GM12878 (cell line): ENCODE measurements at regions not wholly inside any gene's neighbourhood (a gene's known extent, or its start where the extent isn't known, plus 50 kb on each side); places are given as distances from the start of the nearest gene placed in this dataset.
A peak's percentile ranks its signal among the peaks of the same experiment; 100 is the strongest.

Experiments
- ATAC-seq: fragments of 200-7000 bp; cut with Tn5 transposase; 3 replicates; pipeline ENCODE4 v1.9.1; 2020; ENCODE audit warnings: mild to moderate bottlenecking, moderate library complexity
- BruUV-seq: library from RNA; stranded (reverse); fragments of 400-500 nt; replicated peaks from 2 replicates; lab custom pipeline; 2021; lab: Mats Ljungman, UMichigan
- CTCF ChIA-PET: fragments of 300-600 bp; sonication (Branson Sonifier 250); formaldehyde crosslinking; extraction: SDS; loops from one replicate; lab custom pipeline; 2021; ENCODE audit warnings: inconsistent platforms; lab: Yijun Ruan, JAX
- POLR2A ChIA-PET: fragments of 350-600 bp; formaldehyde crosslinking; extraction: SDS; loops from one replicate; lab custom pipeline; 2021; ENCODE audit warnings: inconsistent platforms; lab: Charles Lee
- RAD21 ChIA-PET: fragments of 300-600 bp; sonication (Branson Sonifier 250); formaldehyde crosslinking; loops from one replicate; lab custom pipeline; 2023; ENCODE audit warnings: antibody characterized with exemption; ENCODE audit not compliant: unreplicated experiment; lab: Charles Lee
- SMC1A ChIA-PET: fragments of 300-600 bp; sonication (Branson Sonifier 250); formaldehyde crosslinking; loops from one replicate; lab custom pipeline; 2023; ENCODE audit not compliant: unreplicated experiment, uncharacterized antibody; lab: Charles Lee
- DNase-seq: peaks from one replicate; pipeline ENCODE4 v3.0.0-alpha.2; 2011; ENCODE audit warnings: low read depth, low spot score
- FAIRE-seq: peaks from 3 replicates; lab custom pipeline; 2011; peaks lifted over from hg19 to GRCh38; lab: Jason Lieb, UNC
- H2AFZ ChIP-seq: 2 replicates; pipeline ENCODE4 v1.6.0; 2011; ENCODE audit warnings: low read depth, low read length, control low read depth; ENCODE audit not compliant: control insufficient read depth
- H3K27ac ChIP-seq: 2 replicates; pipeline ENCODE4 v1.5.1; 2011; ENCODE audit warnings: control low read depth; ENCODE audit not compliant: control insufficient read depth, insufficient read depth
- H3K27me3 ChIP-seq, 2 experiments: replicated peaks in 1 of 2; 2 replicates each; pipeline versions ENCODE4 v1.6.0 to v1.6.1; 2011; ENCODE audit warnings: low read length in 1 of 2; ENCODE audit not compliant: control insufficient read depth in 2 of 2, insufficient read depth in 2 of 2
- H3K36me3 ChIP-seq, 2 experiments: 2 replicates each; pipeline ENCODE4 v1.5.1; 2011; ENCODE audit warnings: low read length in 1 of 2; ENCODE audit not compliant: control insufficient read depth in 2 of 2, insufficient read depth in 2 of 2
- H3K4me1 ChIP-seq: 2 replicates; pipeline ENCODE4 v1.6.1; 2011; ENCODE audit warnings: mild to moderate bottlenecking, low read length, moderate library complexity, mixed read lengths; ENCODE audit not compliant: control insufficient read depth, insufficient read depth
- H3K4me2 ChIP-seq: 2 replicates; pipeline ENCODE4 v1.6.0; 2011; ENCODE audit warnings: control low read depth; ENCODE audit not compliant: control insufficient read depth, insufficient read depth
- H3K4me3 ChIP-seq: fragments of 200-600 bp; sonication (generic); 2 replicates; pipeline ENCODE4 v1.5.1; 2016
- H3K79me2 ChIP-seq: 2 replicates; pipeline ENCODE4 v1.6.0; 2011; ENCODE audit warnings: low read length; ENCODE audit not compliant: control insufficient read depth, insufficient read depth
- H3K9ac ChIP-seq: 2 replicates; pipeline ENCODE4 v1.8.0; 2011; ENCODE audit warnings: low read length, control low read depth, mixed read lengths; ENCODE audit not compliant: control insufficient read depth, insufficient read depth
- H3K9me3 ChIP-seq: replicated peaks from 3 replicates; pipeline ENCODE4 v1.5.1; 2011; ENCODE audit warnings: mild to moderate bottlenecking, low read length; ENCODE audit not compliant: control insufficient read depth, insufficient read depth
- H4K20me1 ChIP-seq: 2 replicates; pipeline ENCODE4 v1.6.0; 2011; ENCODE audit not compliant: control insufficient read depth, insufficient read depth
- CEBPB ChIP-seq, 2 experiments: fragments of 150-350 bp in 1 of 2; IDR thresholded peaks; 2 replicates each; pipeline ENCODE4 v1.6.1; 2012 to 2014; ENCODE audit warnings: low read depth in 2 of 2, low read length in 2 of 2, borderline replicate concordance in 1 of 2, inconsistent platforms in 1 of 2
- E2F4 ChIP-seq: IDR thresholded peaks from 2 replicates; pipeline ENCODE4 v1.6.1; 2012; ENCODE audit warnings: low read depth, low read length, improper control_type of control experiment
- SMAD5 ChIP-seq: IDR thresholded peaks from 2 replicates; pipeline ENCODE4 v1.6.1; 2016; ENCODE audit warnings: antibody characterized with exemption, low read depth
- ZNF592 ChIP-seq: fragments of 450-650 bp; IDR thresholded peaks from 2 replicates; pipeline ENCODE4 v1.6.1; 2017; ENCODE audit warnings: mild to moderate bottlenecking, moderate library complexity
- WGBS: methylation state at CpG from one replicate; pipeline ENCODE4 v1.1.6; 2016; ENCODE audit warnings: low lambda C conversion rate; ENCODE audit not compliant: insufficient replicate concordance, insufficient coverage; ENCODE audit errors: missing lambda C conversion rate; 5-methylcytosine and 5-hydroxymethylcytosine counted together
- in situ Hi-C: fragments of 300-500 bp; cut with MboI; formaldehyde crosslinking; loops from 9 replicates; pipeline ENCODE4 v1.14.3; 2018; ENCODE audit warnings: mixed read lengths
- intact Hi-C: fragments of 100-400 bp; cut with micrococcal nuclease; formaldehyde crosslinking; loops from one replicate; pipeline ENCODE4 v1.14.2; 2022; ENCODE audit not compliant: unreplicated experiment
- TF ChIP-seq, protein P1 (sequence below): IDR thresholded peaks from 2 replicates; pipeline ENCODE4 v1.6.1; 2012; ENCODE audit warnings: mild to moderate bottlenecking, low read depth, low read length

DNA sequence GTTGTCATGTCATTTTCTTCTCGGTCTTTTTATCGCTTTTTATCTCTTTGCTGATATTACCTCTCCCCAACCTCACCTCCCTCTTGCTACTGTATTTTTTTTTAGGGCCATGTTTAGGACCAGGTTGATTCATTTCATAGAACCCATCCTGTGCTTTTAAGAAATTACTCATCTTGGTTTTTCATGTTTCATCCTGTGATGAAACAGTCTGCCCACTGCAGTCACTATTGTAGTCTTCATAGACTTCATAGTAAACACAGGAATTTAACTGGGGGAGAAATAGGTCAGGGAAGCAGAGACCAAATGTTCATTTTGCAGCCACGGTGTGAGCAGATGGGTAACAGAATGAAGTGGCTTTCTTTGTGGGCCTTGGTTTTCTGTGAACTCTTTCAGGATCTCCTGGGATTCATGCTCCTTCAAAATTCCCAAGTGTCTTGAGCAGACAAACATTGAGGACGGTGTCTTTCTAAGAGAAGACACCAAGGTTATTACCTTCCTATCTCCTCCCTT is 161.8 kb downstream of the NAA11 start (continued):
- TF ChIP-seq ZNF592 (no peak), E2F4 (no peak), SMAD5 (no peak), CEBPB (IDR thresholded peaks at IDR 0.05; ENCODE audit: borderline replicate concordance in 1 of 2, low read depth in 2 of 2, low read length in 2 of 2) (peak in 1 of 2 experiments; percentile 41; a peak in 1 of 4 replicates)

DNA sequence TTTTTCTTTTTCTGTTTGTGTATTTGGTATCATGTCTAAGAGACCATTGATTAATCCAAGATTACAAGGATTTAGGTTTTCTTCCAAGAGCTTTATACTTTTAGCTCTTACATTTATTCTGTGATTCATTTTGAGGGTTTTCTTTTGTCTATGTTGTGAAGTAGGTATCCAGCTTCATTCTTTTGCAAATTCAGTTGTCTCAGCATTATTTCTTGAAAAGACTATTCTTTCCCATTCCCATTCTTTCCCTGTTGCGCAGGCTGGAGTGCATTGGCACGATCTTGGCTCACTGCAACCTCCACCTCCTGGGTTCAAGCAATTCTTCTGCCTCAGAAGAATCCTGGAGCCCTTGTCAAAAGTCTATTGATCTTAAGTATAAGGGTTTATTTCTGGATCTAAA is 164.9 kb downstream of the NAA11 start:
- BruUV-seq = no TSS peak
- POLR2A ChIA-PET = no interaction called here
- no peaks in the 10 kb centered on the region for H3K27me3 ChIP-seq
- SMC1A ChIA-PET = interaction anchor here (1.4 to 1.7 kb wide), 2 partner anchors 11 to 16 kb away, joined by 3 to 7 read pairs; no protein-coding TSS in a partner anchor
- no peak overlapping the region for H3K9ac ChIP-seq
- H3K36me3 ChIP-seq = no peaks in the 10 kb centered on the region
- ATAC-seq (no peak), FAIRE-seq (no peak), DNase-seq (no peak)
- H3K27ac ChIP-seq = no peak overlapping the region
- RAD21 ChIA-PET = no interaction called here
- WGBS = 42% methylated on average over 2 of the region's 2 CpGs
- no peaks in the 10 kb centered on the region for H3K9me3 ChIP-seq
- no peak overlapping the region for H2AFZ ChIP-seq
- peaks cover 4% of the 10 kb centered on the region for H3K4me1 ChIP-seq
- no peak overlapping the region for H3K4me3 ChIP-seq
- TF ChIP-seq, protein P1, sequence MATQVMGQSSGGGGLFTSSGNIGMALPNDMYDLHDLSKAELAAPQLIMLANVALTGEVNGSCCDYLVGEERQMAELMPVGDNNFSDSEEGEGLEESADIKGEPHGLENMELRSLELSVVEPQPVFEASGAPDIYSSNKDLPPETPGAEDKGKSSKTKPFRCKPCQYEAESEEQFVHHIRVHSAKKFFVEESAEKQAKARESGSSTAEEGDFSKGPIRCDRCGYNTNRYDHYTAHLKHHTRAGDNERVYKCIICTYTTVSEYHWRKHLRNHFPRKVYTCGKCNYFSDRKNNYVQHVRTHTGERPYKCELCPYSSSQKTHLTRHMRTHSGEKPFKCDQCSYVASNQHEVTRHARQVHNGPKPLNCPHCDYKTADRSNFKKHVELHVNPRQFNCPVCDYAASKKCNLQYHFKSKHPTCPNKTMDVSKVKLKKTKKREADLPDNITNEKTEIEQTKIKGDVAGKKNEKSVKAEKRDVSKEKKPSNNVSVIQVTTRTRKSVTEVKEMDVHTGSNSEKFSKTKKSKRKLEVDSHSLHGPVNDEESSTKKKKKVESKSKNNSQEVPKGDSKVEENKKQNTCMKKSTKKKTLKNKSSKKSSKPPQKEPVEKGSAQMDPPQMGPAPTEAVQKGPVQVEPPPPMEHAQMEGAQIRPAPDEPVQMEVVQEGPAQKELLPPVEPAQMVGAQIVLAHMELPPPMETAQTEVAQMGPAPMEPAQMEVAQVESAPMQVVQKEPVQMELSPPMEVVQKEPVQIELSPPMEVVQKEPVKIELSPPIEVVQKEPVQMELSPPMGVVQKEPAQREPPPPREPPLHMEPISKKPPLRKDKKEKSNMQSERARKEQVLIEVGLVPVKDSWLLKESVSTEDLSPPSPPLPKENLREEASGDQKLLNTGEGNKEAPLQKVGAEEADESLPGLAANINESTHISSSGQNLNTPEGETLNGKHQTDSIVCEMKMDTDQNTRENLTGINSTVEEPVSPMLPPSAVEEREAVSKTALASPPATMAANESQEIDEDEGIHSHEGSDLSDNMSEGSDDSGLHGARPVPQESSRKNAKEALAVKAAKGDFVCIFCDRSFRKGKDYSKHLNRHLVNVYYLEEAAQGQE = no peak
- no peak overlapping the region for H3K4me2 ChIP-seq
- CTCF ChIA-PET = no interaction called here
- in situ Hi-C loops (no loop called here), intact Hi-C loops (no loop called here)
- no peaks in the 10 kb centered on the region for H3K79me2 ChIP-seq
- no peaks in the 10 kb centered on the region for H4K20me1 ChIP-seq
